Keratinocyte (primary cell): ENCODE measurements at regions not wholly inside any gene's neighbourhood (a gene's known extent, or its start where the extent isn't known, plus 50 kb on each side); places are given as distances from the start of the nearest gene placed in this dataset.
A peak's percentile ranks its signal among the peaks of the same experiment; 100 is the strongest.

Source experiments
- DNase-seq: peaks from one replicate; pipeline ENCODE4 v3.0.0-alpha.2; 2011; ENCODE audit warnings: low read depth, missing footprints, low spot score
- FAIRE-seq: peaks from 2 replicates; lab custom pipeline; 2011; peaks lifted over from hg19 to GRCh38; lab: Jason Lieb, UNC
- H2AFZ ChIP-seq: 2 replicates; pipeline ENCODE4 v1.6.0; 2012; ENCODE audit warnings: low read length, control low read depth, inconsistent platforms; ENCODE audit not compliant: control insufficient read depth
- H3K27ac ChIP-seq: 2 replicates; pipeline ENCODE4 v1.5.1; 2011; ENCODE audit warnings: low read length; ENCODE audit not compliant: control insufficient read depth, insufficient read depth
- H3K27me3 ChIP-seq: 3 replicates; pipeline ENCODE4 v1.6.0; 2011; ENCODE audit warnings: low read length; ENCODE audit not compliant: control insufficient read depth, insufficient read depth; ENCODE audit errors: extremely low read depth
- H3K36me3 ChIP-seq, 2 experiments: 2 replicates in 1 of 2; 3 replicates in 1 of 2; pipeline ENCODE4 v1.5.1; 2011; ENCODE audit warnings: low read length in 2 of 2, mild to moderate bottlenecking in 1 of 2; ENCODE audit not compliant: control insufficient read depth in 2 of 2, insufficient read depth in 2 of 2; ENCODE audit errors: extremely low read depth in 1 of 2
- H3K4me1 ChIP-seq: 3 replicates; pipeline ENCODE4 v1.5.1; 2011; ENCODE audit warnings: low read length; ENCODE audit not compliant: control insufficient read depth, insufficient read depth; ENCODE audit errors: extremely low read depth
- H3K4me2 ChIP-seq: 3 replicates; pipeline ENCODE4 v1.6.0; 2011; ENCODE audit warnings: low read depth, low read length; ENCODE audit not compliant: control insufficient read depth, insufficient read depth; ENCODE audit errors: extremely low read depth
- H3K4me3 ChIP-seq, 3 experiments: fragments of 200-600 bp in 1 of 3; sonication (generic) in 1 of 3; 2 replicates in 2 of 3; 3 replicates in 1 of 3; pipeline ENCODE4 v1.5.1; 2011 to 2016; ENCODE audit warnings: low read length in 3 of 3, mild to moderate bottlenecking in 3 of 3, control low read depth in 2 of 3, inconsistent platforms in 1 of 3, low read depth in 1 of 3, mixed read lengths in 1 of 3, mixed run types in 1 of 3, moderate library complexity in 1 of 3; ENCODE audit not compliant: control insufficient read depth in 2 of 3, insufficient read depth in 2 of 3; ENCODE audit errors: extremely low read depth in 1 of 3
- H3K79me2 ChIP-seq: 2 replicates; pipeline ENCODE4 v1.6.0; 2012; ENCODE audit warnings: low read length; ENCODE audit not compliant: control insufficient read depth, insufficient read depth
- H3K9ac ChIP-seq: 3 replicates; pipeline ENCODE4 v1.6.0; 2011; ENCODE audit warnings: low read length; ENCODE audit not compliant: control insufficient read depth, insufficient read depth; ENCODE audit errors: extremely low read depth
- H3K9me1 ChIP-seq: 3 replicates; pipeline ENCODE4 v1.6.0; 2011; ENCODE audit warnings: low read length; ENCODE audit not compliant: control insufficient read depth, insufficient read depth; ENCODE audit errors: extremely low read depth
- H3K9me3 ChIP-seq: 2 replicates; pipeline ENCODE4 v1.5.1; 2012; ENCODE audit warnings: low read depth, low read length; ENCODE audit not compliant: control insufficient read depth
- H4K20me1 ChIP-seq: 3 replicates; pipeline ENCODE4 v1.6.0; 2011; ENCODE audit warnings: low read length; ENCODE audit not compliant: control insufficient read depth, insufficient read depth; ENCODE audit errors: extremely low read depth
- CTCF ChIP-seq, 3 experiments: IDR thresholded peaks in 1 of 3; conservative IDR thresholded peaks in 1 of 3; optimal IDR thresholded peaks in 1 of 3; 2 replicates in 2 of 3; 3 replicates in 1 of 3; pipeline versions ENCODE3 to v1.5.1; 2011; ENCODE audit warnings: low read length in 3 of 3, mild to moderate bottlenecking in 3 of 3, moderate library complexity in 2 of 3, control low read depth in 1 of 3, inconsistent platforms in 1 of 3; ENCODE audit not compliant: insufficient read depth in 2 of 3; ENCODE audit errors: extremely low read depth in 1 of 3
- EZH2 ChIP-seq: IDR thresholded peaks from one replicate; pipeline ENCODE4 v1.6.1; 2012; ENCODE audit warnings: inconsistent platforms, mild to moderate bottlenecking, low read length, moderate library complexity
- dilution Hi-C: fragments of 300-500 bp; cut with MboI; formaldehyde crosslinking; loops from one replicate; pipeline ENCODE4 v1.7.0; 2020; ENCODE audit warnings: low sequenced_read_pairs; ENCODE audit not compliant: extremely low pct_ligation_motif_present

- no peak for FAIRE-seq
- no peak overlapping the region for H3K4me2 ChIP-seq
These were observed 164.3 kb upstream of the MLN start for GRCh38 chr6:33967966-33968724.

GRCh38 chr6:33967265-33967767 is 163.5 kb upstream of the MLN start:
- Histone ChIP-seq H3K9me1 (no peaks in the 10 kb centered on the region), H2AFZ (no peak overlapping the region), H4K20me1 (no peaks in the 10 kb centered on the region), H3K27me3 (peaks cover 2% of the 10 kb centered on the region), H3K9me3 (no peaks in the 10 kb centered on the region), H3K27ac (no peak overlapping the region), H3K4me3 (no peak overlapping the region), H3K36me3 (no peaks in the 10 kb centered on the region), H3K79me2 (no peaks in the 10 kb centered on the region), H3K9ac (no peak overlapping the region), H3K4me2 (no peak overlapping the region), H3K4me1 (peaks cover 6% of the 10 kb centered on the region)
- TF ChIP-seq CTCF (optimal IDR thresholded peaks at IDR 0.05 in 1 of 3, IDR thresholded peaks at IDR 0.05 in 1 of 3, conservative IDR thresholded peaks at IDR 0.05 in 1 of 3; ENCODE audit: extremely low read depth in 1 of 3, insufficient read depth in 2 of 3, low read length in 3 of 3): no peak
- no peak for TF ChIP-seq EZH2
- dilution Hi-C loops: no loop called here
- FAIRE-seq (no peak), DNase-seq (no peak)

More at GRCh38 chr6:33967966-33968724, 164.3 kb upstream of the MLN start:
- dilution Hi-C loops: no loop called here
- H2AFZ ChIP-seq: no peak overlapping the region
- peaks cover 2% of the 10 kb centered on the region for H3K27me3 ChIP-seq
- no peaks in the 10 kb centered on the region for H3K36me3 ChIP-seq
- no peak overlapping the region for H3K27ac ChIP-seq
- H3K4me3 ChIP-seq: no peak overlapping the region
- H3K79me2 ChIP-seq: no peaks in the 10 kb centered on the region
- no peaks in the 10 kb centered on the region for H3K4me1 ChIP-seq
- DNase-seq: no peak
- H3K9me1 ChIP-seq: no peaks in the 10 kb centered on the region
- no peak overlapping the region for H3K9ac ChIP-seq
- H3K9me3 ChIP-seq: no peaks in the 10 kb centered on the region
- TF ChIP-seq CTCF (optimal IDR thresholded peaks at IDR 0.05 in 1 of 3, IDR thresholded peaks at IDR 0.05 in 1 of 3, conservative IDR thresholded peaks at IDR 0.05 in 1 of 3; ENCODE audit: extremely low read depth in 1 of 3, insufficient read depth in 2 of 3, low read length in 3 of 3): peak; percentile 38 to 51 (median 41)
- no peak for TF ChIP-seq EZH2
- H4K20me1 ChIP-seq: no peaks in the 10 kb centered on the region
